ENCODE measurements at regions not wholly inside any gene's neighbourhood (a gene's known extent, or its start where the extent isn't known, plus 50 kb on each side); places are given as distances from the start of the nearest gene placed in this dataset.

DNA sequence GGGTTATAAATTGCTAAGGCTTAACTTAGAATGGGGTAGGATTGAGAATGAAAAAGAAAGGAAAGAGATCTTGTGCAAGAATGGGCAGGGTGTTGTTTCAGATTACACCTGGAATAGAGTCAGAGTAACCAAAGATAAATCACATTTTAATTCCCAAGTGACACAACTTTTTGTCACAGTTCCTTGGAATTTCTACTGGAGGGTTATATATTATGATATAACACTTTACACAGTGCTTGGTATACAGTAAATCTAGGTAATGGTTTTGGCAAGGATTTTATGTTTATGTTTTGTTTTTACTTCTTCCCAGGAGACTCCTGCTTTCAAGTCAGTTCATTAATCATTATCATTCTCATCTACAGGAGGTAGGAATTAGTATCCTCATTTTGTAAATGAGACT, 115.7 kb upstream of the KCNJ16 start:
- no peaks in the 10 kb centered on the region for H3K9me3 ChIP-seq (ENCODE audit: low read length)
- no peak overlapping the region for H3K9ac ChIP-seq (ENCODE audit: low read length)
- H4K20me1 ChIP-seq (ENCODE audit: insufficient read depth), result no peaks in the 10 kb centered on the region
- TF ChIP-seq EZH2 (IDR thresholded peaks at IDR 0.05; ENCODE audit: borderline replicate concordance, insufficient read depth, low read length, poor library complexity, severe bottlenecking) (no peak), RAD21 (conservative IDR thresholded peaks at IDR 0.05) (no peak), MXI1 (conservative IDR thresholded peaks at IDR 0.05; ENCODE audit: poor library complexity, severe bottlenecking) (no peak)
- no peaks in the 10 kb centered on the region for H3K9me2 ChIP-seq (ENCODE audit: insufficient read depth, low read length)
- no peak overlapping the region for H3K27ac ChIP-seq (ENCODE audit: low read length)
- no peaks in the 10 kb centered on the region for H3K36me3 ChIP-seq (ENCODE audit: insufficient read depth, low read length)
- H3F3A ChIP-seq (ENCODE audit: insufficient read depth, low read length, poor library complexity, severe bottlenecking), result no peaks in the 10 kb centered on the region
- no peak overlapping the region for H2AFZ ChIP-seq (ENCODE audit: low read depth, low read length)
- no peaks in the 10 kb centered on the region for H3K27me3 ChIP-seq (ENCODE audit: insufficient read depth, low read depth, low read length)
- no peak overlapping the region for H3K4me2 ChIP-seq (ENCODE audit: low read length)
- no peak overlapping the region for H3K4me3 ChIP-seq (ENCODE audit: low read length)
- H3K79me2 ChIP-seq (replicated peaks; ENCODE audit: insufficient read depth, low read length), result no peaks in the 10 kb centered on the region

DNA sequence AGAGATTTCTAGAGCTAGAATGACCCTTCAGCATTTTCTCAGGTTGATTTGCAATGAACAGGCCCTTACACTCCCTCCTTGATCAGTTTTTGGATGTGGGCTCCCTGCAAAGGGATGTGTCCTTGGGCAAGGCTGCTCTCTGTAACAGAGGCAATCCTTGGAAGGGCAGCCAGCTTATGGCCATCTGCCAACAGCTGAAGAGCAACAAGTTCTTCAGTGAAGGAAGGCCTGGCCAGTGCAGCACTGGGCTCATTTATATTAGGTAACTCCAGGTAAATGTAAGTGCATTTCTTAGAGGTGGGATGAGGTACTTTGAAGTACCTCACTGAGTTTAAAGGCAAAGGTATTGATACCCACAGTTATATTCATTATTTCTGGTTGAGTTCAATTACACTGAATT, 114.3 kb upstream of the KCNJ16 start:
- Histone ChIP-seq H3K4me2 (ENCODE audit: low read length) (no peak overlapping the region), H3K9me3 (ENCODE audit: low read length) (peaks cover 5% of the 10 kb centered on the region), H3K9ac (ENCODE audit: low read length) (no peak overlapping the region), H3K36me3 (ENCODE audit: insufficient read depth, low read length) (no peaks in the 10 kb centered on the region), H3K79me2 (replicated peaks; ENCODE audit: insufficient read depth, low read length) (no peaks in the 10 kb centered on the region), H3F3A (ENCODE audit: insufficient read depth, low read length, poor library complexity, severe bottlenecking) (no peaks in the 10 kb centered on the region), H3K9me2 (ENCODE audit: insufficient read depth, low read length) (no peaks in the 10 kb centered on the region), H3K27me3 (ENCODE audit: insufficient read depth, low read depth, low read length) (no peaks in the 10 kb centered on the region), H3K27ac (ENCODE audit: low read length) (no peak overlapping the region), H4K20me1 (ENCODE audit: insufficient read depth) (no peaks in the 10 kb centered on the region), H2AFZ (ENCODE audit: low read depth, low read length) (no peak overlapping the region), H3K4me3 (ENCODE audit: low read length) (no peak overlapping the region)
- TF ChIP-seq SMC3 (conservative IDR thresholded peaks at IDR 0.05; ENCODE audit: poor library complexity), result no peak

DNA sequence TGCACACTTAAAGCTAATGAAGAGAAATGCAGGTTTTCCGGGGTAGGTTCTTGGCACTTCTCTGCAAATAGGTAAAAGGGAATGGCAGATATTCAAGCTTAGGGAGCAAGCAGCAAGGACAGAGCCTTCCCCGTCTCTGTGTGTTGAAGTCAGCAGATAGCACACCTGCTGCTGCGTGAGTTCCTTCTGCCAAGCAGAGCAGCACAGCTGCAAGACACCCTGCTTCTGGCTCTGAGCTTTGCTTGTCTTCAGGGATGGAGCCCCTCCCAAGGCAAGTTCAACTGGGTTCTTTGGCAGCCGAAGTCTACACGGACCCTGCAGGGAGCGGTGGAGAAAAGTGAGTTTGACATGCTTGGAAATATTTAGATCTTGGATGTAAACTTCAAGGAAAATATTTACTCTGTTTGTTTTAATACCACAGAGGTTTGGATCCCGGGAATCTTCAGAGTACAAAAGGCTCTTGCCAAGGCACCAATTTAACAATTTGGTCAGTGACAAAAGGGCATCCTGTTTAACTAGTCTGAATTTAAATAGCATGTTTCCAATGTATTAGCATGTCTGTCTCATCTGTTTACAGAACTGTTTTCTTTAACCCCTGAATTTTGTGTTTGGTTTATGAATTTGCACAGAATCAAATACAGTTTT, 113.4 kb upstream of the KCNJ16 start:
- no peak overlapping the region for H3K4me3 ChIP-seq (ENCODE audit: low read length)
- no peaks in the 10 kb centered on the region for H4K20me1 ChIP-seq (ENCODE audit: insufficient read depth)
- TF ChIP-seq, protein P1, sequence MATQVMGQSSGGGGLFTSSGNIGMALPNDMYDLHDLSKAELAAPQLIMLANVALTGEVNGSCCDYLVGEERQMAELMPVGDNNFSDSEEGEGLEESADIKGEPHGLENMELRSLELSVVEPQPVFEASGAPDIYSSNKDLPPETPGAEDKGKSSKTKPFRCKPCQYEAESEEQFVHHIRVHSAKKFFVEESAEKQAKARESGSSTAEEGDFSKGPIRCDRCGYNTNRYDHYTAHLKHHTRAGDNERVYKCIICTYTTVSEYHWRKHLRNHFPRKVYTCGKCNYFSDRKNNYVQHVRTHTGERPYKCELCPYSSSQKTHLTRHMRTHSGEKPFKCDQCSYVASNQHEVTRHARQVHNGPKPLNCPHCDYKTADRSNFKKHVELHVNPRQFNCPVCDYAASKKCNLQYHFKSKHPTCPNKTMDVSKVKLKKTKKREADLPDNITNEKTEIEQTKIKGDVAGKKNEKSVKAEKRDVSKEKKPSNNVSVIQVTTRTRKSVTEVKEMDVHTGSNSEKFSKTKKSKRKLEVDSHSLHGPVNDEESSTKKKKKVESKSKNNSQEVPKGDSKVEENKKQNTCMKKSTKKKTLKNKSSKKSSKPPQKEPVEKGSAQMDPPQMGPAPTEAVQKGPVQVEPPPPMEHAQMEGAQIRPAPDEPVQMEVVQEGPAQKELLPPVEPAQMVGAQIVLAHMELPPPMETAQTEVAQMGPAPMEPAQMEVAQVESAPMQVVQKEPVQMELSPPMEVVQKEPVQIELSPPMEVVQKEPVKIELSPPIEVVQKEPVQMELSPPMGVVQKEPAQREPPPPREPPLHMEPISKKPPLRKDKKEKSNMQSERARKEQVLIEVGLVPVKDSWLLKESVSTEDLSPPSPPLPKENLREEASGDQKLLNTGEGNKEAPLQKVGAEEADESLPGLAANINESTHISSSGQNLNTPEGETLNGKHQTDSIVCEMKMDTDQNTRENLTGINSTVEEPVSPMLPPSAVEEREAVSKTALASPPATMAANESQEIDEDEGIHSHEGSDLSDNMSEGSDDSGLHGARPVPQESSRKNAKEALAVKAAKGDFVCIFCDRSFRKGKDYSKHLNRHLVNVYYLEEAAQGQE (IDR thresholded peaks at IDR 0.05; ENCODE audit: borderline replicate concordance), result no peak
- TF ChIP-seq, protein P2, sequence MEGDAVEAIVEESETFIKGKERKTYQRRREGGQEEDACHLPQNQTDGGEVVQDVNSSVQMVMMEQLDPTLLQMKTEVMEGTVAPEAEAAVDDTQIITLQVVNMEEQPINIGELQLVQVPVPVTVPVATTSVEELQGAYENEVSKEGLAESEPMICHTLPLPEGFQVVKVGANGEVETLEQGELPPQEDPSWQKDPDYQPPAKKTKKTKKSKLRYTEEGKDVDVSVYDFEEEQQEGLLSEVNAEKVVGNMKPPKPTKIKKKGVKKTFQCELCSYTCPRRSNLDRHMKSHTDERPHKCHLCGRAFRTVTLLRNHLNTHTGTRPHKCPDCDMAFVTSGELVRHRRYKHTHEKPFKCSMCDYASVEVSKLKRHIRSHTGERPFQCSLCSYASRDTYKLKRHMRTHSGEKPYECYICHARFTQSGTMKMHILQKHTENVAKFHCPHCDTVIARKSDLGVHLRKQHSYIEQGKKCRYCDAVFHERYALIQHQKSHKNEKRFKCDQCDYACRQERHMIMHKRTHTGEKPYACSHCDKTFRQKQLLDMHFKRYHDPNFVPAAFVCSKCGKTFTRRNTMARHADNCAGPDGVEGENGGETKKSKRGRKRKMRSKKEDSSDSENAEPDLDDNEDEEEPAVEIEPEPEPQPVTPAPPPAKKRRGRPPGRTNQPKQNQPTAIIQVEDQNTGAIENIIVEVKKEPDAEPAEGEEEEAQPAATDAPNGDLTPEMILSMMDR (IDR thresholded peaks at IDR 0.05; ENCODE audit: poor library complexity, severe bottlenecking), result no peak
- no peak for TF ChIP-seq RAD21 (conservative IDR thresholded peaks at IDR 0.05)
- no peak for TF ChIP-seq TAF1 (IDR thresholded peaks at IDR 0.05; ENCODE audit: low read depth)
- no peak for TF ChIP-seq EP300 (conservative IDR thresholded peaks at IDR 0.05; ENCODE audit: poor library complexity, severe bottlenecking)
- no peak for TF ChIP-seq SMC3 (conservative IDR thresholded peaks at IDR 0.05; ENCODE audit: poor library complexity)
- no peak for TF ChIP-seq POLR2AphosphoS5 (IDR thresholded peaks at IDR 0.05)
- no peak for TF ChIP-seq EZH2 (IDR thresholded peaks at IDR 0.05; ENCODE audit: borderline replicate concordance, insufficient read depth, low read length, poor library complexity, severe bottlenecking)
- no peak for TF ChIP-seq MXI1 (conservative IDR thresholded peaks at IDR 0.05; ENCODE audit: poor library complexity, severe bottlenecking)
- H3K27me3 ChIP-seq (ENCODE audit: insufficient read depth, low read depth, low read length), result no peaks in the 10 kb centered on the region
- no peak overlapping the region for H3K4me2 ChIP-seq (ENCODE audit: low read length)
- H3K9ac ChIP-seq (ENCODE audit: low read length), result no peak overlapping the region
- no peak overlapping the region for H3K27ac ChIP-seq (ENCODE audit: low read length)
- H3K9me2 ChIP-seq (ENCODE audit: insufficient read depth, low read length), result no peaks in the 10 kb centered on the region
- H3F3A ChIP-seq (ENCODE audit: insufficient read depth, low read length, poor library complexity, severe bottlenecking), result no peaks in the 10 kb centered on the region
- H3K36me3 ChIP-seq (ENCODE audit: insufficient read depth, low read length), result no peaks in the 10 kb centered on the region
- no peak overlapping the region for H2AFZ ChIP-seq (ENCODE audit: low read depth, low read length)
- H3K79me2 ChIP-seq (replicated peaks; ENCODE audit: insufficient read depth, low read length), result no peaks in the 10 kb centered on the region
- H3K9me3 ChIP-seq (ENCODE audit: low read length), result peaks cover 5% of the 10 kb centered on the region
